ENCODE measurements at regions not wholly inside any gene's neighbourhood (a gene's known extent, or its start where the extent isn't known, plus 50 kb on each side); places are given as distances from the start of the nearest gene placed in this dataset.

GRCh38 chr22:27138471-27138870, 481.1 kb downstream of the MIAT start (continued):
- TF ChIP-seq CHD7 (IDR thresholded peaks at IDR 0.05; ENCODE audit: insufficient replicate concordance, low read length) = no peak

Data from H1 (cell line).